HG03097 (cell line): ENCODE measurements at regions not wholly inside any gene's neighbourhood (a gene's known extent, or its start where the extent isn't known, plus 50 kb on each side); places are given as distances from the start of the nearest gene placed in this dataset.
"Not testable (repeated sequence)": the region's sequence is repeated elsewhere in the genome, so short reads cannot be mapped to it uniquely, and the experiment has no call there.

Source experiments
- ATAC-seq: cut with Tn5 transposase; IDR thresholded peaks from one replicate; pipeline ENCODE4 v1.9.1; 2021; ENCODE audit not compliant: unreplicated experiment, low FRiP score

DNA sequence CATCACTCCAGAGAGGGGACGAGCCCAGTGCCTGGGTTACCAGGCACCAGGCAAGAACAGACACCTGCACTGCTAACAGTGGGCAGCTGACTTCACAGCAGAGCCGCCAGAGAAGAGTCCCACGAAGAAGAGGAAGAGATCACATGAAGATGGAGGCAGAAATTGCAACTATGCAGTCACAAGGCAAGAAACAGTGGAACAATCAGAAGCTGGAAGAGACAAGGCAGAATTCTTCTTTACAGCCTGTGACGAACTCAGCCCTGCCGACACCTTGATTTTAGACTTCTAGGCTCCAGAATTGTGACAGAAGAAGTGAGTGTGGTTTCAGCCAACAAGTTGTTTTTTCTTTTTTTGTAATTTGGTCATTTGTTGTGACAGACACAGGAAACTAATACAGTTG lies 59.2 kb downstream of the IL12A start:
- ATAC-seq: no peak

DNA sequence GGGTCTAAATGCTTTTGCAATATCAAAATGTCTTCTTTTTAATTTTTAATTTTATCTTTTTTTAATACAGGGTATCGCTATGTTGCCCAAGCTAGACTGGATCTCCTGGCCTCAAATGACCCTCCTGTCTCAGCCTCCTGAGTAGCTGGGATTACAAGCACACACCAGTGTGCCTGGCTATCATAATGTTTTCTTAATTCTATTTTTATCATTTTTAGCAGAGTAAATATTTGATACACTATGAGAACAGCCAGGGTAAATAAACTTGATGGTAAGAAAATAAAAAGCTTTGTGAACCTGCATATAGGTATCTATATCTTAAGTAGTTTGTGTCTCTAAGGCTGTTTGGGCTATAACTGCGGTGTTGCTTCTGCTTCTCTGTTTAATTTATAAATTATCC lies 60.4 kb downstream of the IL12A start:
- ATAC-seq: no peak

GRCh38 chr3:160049565-160049964 lies 60.9 kb downstream of the IL12A start:
- ATAC-seq: no peak

GRCh38 chr3:160049988-160050387 lies 61.4 kb downstream of the IL12A start:
- no peak for ATAC-seq

DNA sequence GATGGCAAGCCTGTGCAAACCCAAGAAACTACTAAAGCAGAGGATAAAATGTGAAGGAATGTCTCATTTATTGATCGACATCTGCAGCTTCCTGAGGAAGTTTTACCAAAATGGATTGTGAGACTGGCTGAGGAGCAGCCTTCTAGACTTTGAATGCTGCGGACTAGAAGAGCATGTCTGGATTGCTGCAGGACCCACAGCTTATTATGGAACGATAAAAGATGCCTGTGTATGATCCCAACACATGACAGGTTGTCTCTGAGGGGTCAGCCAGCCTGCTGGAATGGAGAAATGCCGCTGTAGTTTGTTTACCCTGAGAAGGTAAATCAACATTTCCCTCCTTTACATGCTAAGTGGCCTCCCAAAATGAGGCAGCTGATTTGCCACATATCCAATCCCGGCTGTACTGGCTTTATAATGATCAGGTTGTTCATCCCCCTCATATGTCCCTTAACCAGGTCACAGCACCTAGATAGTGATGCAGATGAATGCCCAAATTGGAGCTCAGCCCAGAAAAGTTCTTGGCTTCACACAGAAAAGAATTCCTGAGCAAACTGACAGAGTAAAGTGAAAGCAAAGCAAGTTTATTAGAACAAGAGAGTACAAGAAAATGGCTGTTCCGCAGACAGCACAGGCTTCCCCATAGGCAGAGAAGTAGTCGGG lies 63.9 kb downstream of the IL12A start:
- ATAC-seq: no peak

- ATAC-seq: no peak
Measured at GRCh38 chr3:160053048-160053391, 64.4 kb downstream of the IL12A start.

DNA sequence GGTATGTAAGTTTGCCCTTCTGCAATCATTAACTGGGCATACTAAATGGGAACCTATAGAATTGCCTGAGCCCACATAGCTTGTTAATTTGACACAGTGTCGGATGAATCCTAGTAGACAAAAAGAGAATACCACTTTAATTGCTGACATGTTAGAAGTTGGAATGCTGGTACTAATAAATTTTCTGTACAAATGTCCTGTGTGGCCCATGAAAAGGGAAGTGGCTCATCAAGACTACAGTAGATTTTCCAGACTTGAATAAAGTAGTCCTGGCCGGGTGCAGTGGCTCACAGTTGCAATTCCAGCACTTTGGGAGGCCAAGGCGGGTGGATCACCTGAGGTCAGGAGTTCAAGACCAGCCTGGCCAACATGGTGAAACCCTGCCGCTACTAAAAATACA lies 66.2 kb downstream of the IL12A start:
- ATAC-seq: not testable (repeated sequence)

DNA sequence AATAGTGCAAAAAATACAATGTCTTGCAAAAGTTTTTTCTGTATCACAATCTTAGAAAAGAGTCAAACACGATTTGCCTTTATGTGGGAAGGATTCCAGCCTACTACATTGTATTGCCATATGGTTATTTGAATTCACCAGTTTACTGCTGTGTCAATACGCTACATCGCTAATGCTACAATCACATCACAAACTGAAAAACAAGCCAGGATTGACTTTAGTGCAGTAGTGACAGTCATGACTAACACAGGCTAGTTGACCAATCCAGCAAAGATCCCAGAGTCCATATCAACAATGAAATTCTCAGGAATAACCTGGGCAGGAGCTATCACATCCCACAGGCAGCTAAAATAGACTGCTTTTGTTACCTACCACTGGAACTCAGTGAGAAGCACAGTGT lies 67.0 kb downstream of the IL12A start:
- no peak for ATAC-seq

- no peak for ATAC-seq
Measured at GRCh38 chr3:160057331-160057730, 68.7 kb downstream of the IL12A start.

DNA sequence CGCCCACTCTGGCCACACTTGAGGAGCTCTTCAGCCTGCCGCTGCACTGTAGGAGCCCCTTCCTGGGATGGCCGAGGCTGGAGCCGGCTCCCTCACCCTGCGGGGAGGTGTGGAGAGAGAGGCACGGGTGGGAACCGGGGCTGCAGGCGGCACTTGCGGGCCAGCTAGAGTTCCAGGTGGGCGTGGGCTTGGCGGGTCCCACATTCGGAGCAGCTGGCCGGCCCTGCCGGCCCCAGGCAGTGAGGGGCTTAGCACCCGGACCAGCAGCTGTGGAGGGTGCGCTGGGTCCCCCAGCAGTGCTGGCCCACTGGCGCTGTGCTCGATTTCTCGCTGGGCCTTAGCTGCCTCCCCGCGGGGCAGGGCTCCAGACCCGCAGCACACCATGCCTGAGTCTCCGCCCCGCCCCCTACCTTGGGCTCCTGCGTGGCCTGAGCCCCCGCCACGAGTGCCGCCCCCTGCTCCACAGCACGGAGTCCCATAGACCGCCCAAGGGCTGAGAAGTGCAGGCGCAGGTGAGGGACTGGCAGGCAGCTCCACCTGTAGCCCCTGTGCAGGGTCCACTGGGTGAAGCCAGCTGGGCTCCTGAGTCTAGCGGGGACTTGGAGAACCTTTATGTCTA lies 71.9 kb downstream of the IL12A start:
- no peak for ATAC-seq

DNA sequence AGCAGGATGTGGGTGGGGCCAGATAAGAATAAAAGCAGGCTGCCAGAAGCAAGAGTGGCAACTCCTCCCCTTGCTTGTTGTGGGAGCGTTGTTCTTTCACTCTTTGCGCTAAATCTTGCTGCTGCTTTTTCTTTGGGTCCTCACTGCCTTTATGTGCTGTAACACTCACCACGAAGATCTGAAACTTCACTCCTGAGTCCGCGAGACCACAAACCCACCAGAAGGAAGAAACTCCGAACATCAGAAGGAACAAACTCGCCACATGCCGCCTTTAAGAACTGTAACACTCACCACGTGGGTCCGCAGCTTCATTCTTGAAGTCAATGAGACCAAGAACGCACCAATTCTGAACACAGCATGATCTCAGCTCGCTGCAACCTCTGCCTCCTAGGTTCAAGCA lies 72.9 kb downstream of the IL12A start:
- ATAC-seq: no peak

DNA sequence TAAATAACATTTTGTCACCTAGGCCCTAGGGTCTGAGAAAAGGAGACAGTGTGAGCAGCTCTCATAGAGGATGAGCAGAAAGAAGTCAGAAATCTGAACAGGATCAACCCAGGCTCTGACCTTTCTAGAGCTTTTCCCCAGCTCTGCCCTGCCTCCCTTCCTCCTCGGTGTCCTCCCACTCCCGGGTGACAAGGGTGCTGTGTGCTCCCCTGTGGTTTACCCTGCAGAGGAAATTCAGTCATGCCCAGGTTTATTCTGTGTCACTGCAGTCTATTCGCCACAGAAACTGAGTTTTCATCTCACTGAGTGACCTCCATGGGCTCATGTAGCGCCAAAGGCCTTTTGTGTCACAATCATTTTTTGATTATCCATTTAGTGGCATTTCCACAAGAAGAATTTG lies 76.6 kb downstream of the IL12A start:
- no peak for ATAC-seq

DNA sequence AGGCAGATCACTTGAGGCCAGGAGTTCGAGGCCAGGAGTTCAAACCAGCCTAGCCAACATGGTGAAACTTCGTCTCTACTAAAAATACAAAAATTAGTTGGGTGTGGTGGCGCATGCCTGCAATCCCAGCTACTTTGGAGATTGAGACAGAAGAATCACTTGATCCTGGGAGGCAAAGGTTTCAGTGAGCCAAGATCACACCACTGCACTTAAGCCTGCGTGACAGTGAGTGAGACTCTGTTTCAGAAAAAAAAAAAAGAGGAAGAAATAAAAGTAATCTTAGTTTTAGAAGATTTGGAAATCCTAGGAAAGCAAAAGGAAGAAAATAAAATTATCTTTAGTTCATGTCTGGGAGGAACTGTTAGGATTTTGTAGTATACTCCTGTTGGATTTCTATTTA lies 77.2 kb downstream of the IL12A start:
- no peak for ATAC-seq

DNA sequence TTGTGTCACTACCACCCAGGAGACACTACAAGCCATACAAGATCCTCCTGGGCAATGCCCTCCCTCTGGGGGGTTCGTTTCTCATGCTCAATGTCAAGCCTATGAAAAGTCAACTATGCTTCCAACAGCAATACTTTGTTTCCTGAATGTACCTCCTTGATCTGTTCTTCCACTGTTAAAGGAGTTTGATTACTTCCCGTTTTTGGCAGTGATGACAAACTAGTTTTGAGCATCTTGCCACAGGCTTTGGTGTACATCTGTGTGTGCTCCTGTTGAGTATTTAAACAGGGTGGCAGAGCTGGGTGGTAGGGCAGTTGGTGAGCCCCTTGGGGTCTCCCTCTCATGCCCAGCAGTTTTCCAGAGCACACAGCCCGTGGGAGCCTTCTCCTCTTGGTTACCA lies 81.4 kb downstream of the IL12A start:
- no peak for ATAC-seq

DNA sequence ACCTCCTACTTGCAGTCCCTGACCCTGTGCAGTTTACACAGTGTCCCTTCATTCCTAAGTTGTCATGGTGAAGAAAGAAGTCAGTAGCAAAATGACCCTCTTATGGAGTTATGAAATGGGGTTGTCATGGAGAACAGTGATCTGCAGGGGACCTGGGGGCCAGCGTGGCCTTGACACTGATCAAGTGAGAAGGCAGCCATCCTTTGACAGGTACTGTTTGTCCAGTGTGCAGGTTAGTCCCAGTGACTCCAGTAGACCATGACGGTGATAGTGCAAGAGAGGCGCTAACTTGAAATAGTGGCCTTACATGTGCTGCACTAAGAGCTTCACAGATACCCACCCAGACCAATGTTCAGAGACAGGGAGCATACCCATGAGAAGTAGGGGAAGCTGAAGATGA lies 87.9 kb downstream of the IL12A start:
- no peak for ATAC-seq

- no peak for ATAC-seq
Measured at GRCh38 chr3:160078533-160078932, 89.9 kb downstream of the IL12A start.

DNA sequence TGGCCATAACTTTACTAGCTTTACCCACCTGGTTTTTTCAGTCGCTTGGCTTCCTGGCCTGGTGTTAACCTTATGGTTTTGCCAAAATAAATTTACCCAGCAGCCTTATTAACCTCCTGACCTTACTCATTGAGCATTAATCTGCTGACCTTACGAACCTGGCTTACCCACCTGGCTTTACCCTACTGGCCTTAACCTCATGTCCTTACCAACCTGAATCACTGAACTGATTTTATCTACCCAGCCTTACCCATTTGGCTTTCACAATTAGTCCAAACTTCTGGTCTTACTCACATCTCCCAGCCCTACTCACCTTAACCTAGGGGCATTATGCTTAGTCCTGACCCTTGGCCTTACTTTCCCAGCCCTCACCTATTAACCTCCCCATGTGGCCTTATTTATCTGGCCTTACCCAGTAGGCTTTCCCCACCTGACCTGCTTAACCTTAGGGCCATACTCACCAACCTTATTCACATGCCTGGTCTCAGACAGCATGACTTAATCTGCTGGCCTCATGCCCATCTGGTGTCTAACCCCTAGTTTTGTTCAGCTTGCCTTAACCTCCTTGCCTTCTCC lies 93.4 kb downstream of the IL12A start:
- ATAC-seq: no peak

DNA sequence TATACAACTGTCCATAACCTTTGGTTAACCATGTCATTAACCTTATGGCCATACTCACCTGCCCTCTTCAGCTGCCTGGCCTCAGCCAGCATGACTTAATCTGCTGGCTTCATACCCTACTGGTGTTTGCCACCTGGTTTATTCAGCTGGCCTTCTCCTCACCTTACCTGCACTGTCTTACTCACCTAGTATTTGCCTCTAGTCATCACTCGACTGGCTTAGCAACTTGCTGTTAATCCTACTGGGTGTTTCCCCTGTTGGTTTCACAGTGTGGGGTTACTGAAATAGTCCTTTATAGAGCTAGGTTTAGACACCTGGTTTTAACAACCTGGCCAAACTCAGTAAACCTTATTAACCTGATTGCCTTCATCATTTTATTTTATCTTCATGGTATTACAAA lies 96.4 kb downstream of the IL12A start:
- no peak for ATAC-seq

DNA sequence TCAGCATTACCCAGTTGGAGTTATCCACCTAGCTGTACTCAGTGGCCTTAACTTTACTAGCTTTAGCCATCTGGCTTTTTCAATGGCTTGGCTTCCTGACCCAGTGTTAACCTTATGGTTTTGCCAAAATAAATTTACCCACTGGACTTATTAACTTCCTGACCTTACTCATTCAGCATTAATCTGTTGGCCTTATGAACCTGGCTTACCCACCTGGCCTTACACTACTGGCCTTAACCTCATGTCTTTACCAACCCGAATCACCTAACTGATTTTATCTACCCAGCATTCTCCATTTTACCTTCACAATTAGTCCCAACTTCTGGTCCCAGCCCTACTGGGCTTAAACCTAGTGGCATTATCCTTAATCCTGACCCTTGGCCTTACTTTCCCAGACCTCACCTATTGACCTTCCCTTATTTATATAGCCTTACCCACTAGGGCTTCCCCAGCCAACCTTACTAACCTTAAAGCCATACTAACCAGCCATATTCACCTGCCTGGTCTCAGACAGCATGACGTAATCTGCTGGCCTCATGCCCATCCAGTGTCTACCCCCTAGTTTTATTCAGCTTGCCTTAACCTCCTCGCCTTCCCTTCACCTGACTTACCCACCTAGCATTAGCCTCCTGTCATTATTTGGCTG lies 100.0 kb downstream of the IL12A start:
- ATAC-seq: no peak

GRCh38 chr3:160090653-160091052 lies 102.0 kb downstream of the IL12A start:
- no peak for ATAC-seq

DNA sequence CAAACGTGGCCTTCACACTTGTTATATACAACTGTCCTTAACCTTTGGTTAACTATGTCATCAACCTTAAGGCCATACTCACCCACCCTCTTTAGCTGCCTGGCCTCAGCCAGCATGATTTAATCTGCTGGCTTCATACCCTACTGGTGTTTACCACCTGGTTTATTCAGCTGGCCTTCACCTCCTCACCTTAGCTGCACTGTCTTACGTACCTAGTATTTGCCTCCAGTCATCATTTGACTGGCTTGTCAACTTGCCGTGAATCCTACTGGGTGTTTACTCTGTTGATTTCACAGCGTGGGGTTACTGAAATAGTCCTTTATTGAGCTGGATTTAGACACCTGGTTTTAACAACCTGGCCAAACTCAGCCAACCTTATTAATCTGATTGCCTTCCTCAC lies 102.8 kb downstream of the IL12A start:
- no peak for ATAC-seq

- no peak for ATAC-seq
Measured at GRCh38 chr3:160092760-160093159, 104.1 kb downstream of the IL12A start.
